HG03060 (cell line): ENCODE measurements at regions not wholly inside any gene's neighbourhood (a gene's known extent, or its start where the extent isn't known, plus 50 kb on each side); places are given as distances from the start of the nearest gene placed in this dataset.
"Not testable (repeated sequence)": the region's sequence is repeated elsewhere in the genome, so short reads cannot be mapped to it uniquely, and the experiment has no call there.

Experiments used
- ATAC-seq: cut with Tn5 transposase; IDR thresholded peaks from one replicate; pipeline ENCODE4 v1.9.1; 2021; ENCODE audit warnings: low read depth, moderate number of reproducible peaks; ENCODE audit not compliant: unreplicated experiment

- ATAC-seq = no peak
These were observed 78.3 kb upstream of the SLC16A7 start for GRCh38 chr12:59517522-59517921.

- no peak for ATAC-seq
These were observed 94.9 kb upstream of the SLC16A7 start for GRCh38 chr12:59500915-59501314.

GRCh38 chr12:59500335-59500734 lies 95.5 kb upstream of the SLC16A7 start:
- ATAC-seq = no peak

GRCh38 chr12:59499774-59500173 lies 96.1 kb upstream of the SLC16A7 start:
- ATAC-seq = peak; percentile 79

GRCh38 chr12:59494617-59495016 lies 101.2 kb upstream of the SLC16A7 start:
- no peak for ATAC-seq

GRCh38 chr12:59491877-59492276 lies 104.0 kb upstream of the SLC16A7 start:
- no peak for ATAC-seq

- no peak for ATAC-seq
These were observed 109.0 kb upstream of the SLC16A7 start for GRCh38 chr12:59486827-59487226.

GRCh38 chr12:59484575-59484974 lies 111.3 kb upstream of the SLC16A7 start:
- no peak for ATAC-seq

- ATAC-seq = not testable (repeated sequence)
These were observed 121.6 kb upstream of the SLC16A7 start for GRCh38 chr12:59474236-59474635.

GRCh38 chr12:59472273-59472672 lies 123.6 kb upstream of the SLC16A7 start:
- ATAC-seq = no peak

GRCh38 chr12:59459966-59460660 lies 135.7 kb upstream of the SLC16A7 start:
- ATAC-seq = no peak

GRCh38 chr12:59453475-59453874 lies 142.4 kb upstream of the SLC16A7 start:
- ATAC-seq = no peak

GRCh38 chr12:59452746-59453145 lies 143.1 kb upstream of the SLC16A7 start:
- no peak for ATAC-seq

- no peak for ATAC-seq
These were observed 143.6 kb upstream of the SLC16A7 start for GRCh38 chr12:59452259-59452658.

GRCh38 chr12:59446116-59446515 lies 149.7 kb upstream of the SLC16A7 start:
- no peak for ATAC-seq

GRCh38 chr12:59444932-59445331 lies 150.9 kb upstream of the SLC16A7 start:
- ATAC-seq = no peak

- no peak for ATAC-seq
These were observed 163.8 kb upstream of the SLC16A7 start for GRCh38 chr12:59432057-59432456.

GRCh38 chr12:59431266-59431665 lies 164.6 kb upstream of the SLC16A7 start:
- ATAC-seq = no peak

GRCh38 chr12:59429766-59430165 lies 166.1 kb upstream of the SLC16A7 start:
- no peak for ATAC-seq

GRCh38 chr12:59425798-59426197 lies 170.0 kb upstream of the SLC16A7 start:
- ATAC-seq = no peak

GRCh38 chr12:59424666-59425065 lies 171.2 kb upstream of the SLC16A7 start:
- not testable (repeated sequence) for ATAC-seq

GRCh38 chr12:59414051-59414450 lies 181.8 kb upstream of the SLC16A7 start:
- no peak for ATAC-seq

- ATAC-seq = no peak
These were observed 187.4 kb upstream of the SLC16A7 start for GRCh38 chr12:59408431-59408830.
